AG09319 (cell line): ENCODE measurements at regions not wholly inside any gene's neighbourhood (a gene's known extent, or its start where the extent isn't known, plus 50 kb on each side); places are given as distances from the start of the nearest gene placed in this dataset.

Experiments used
- DNase-seq: peaks from one replicate; pipeline ENCODE4 v3.0.0-alpha.2; 2010; ENCODE audit warnings: low read depth; ENCODE audit errors: extremely low read depth
- CTCF ChIP-seq: IDR thresholded peaks from 2 replicates; pipeline ENCODE4 v1.5.1; 2011; ENCODE audit warnings: low read depth, mild to moderate bottlenecking, inconsistent platforms, low read length, moderate library complexity

GRCh38 chr14:98114946-98115345 is 1157.1 kb downstream of the BCL11B start:
- DNase-seq, result no peak
- no peak for TF ChIP-seq CTCF

- no peak for DNase-seq
Observed at GRCh38 chr14:98118749-98119148, 1153.2 kb downstream of the BCL11B start.

GRCh38 chr14:98119739-98120138 is 1152.3 kb downstream of the BCL11B start:
- no peak for TF ChIP-seq CTCF
- DNase-seq, result no peak

More at GRCh38 chr14:98118749-98119148, 1153.2 kb downstream of the BCL11B start:
- no peak for TF ChIP-seq CTCF

GRCh38 chr14:98120831-98121464 is 1151.0 kb downstream of the BCL11B start:
- no peak for DNase-seq
- no peak for TF ChIP-seq CTCF

- no peak for DNase-seq
- no peak for TF ChIP-seq CTCF
Observed at GRCh38 chr14:98122527-98122926, 1149.5 kb downstream of the BCL11B start.

- TF ChIP-seq CTCF, result no peak
- DNase-seq, result no peak
Observed at GRCh38 chr14:98130691-98131090, 1141.3 kb downstream of the BCL11B start.

GRCh38 chr14:98131406-98131805 is 1140.6 kb downstream of the BCL11B start:
- DNase-seq, result no peak
- no peak for TF ChIP-seq CTCF
